ENCODE measurements at regions not wholly inside any gene's neighbourhood (a gene's known extent, or its start where the extent isn't known, plus 50 kb on each side); places are given as distances from the start of the nearest gene placed in this dataset.

- no peak for DNase-seq
Observed at GRCh38 chr5:168234133-168234532, 57.3 kb upstream of the WWC1 start.

- no peak for DNase-seq
Observed at GRCh38 chr5:168238463-168238862, 53.0 kb upstream of the WWC1 start.

GRCh38 chr5:168239325-168239724 lies 52.1 kb upstream of the WWC1 start:
- no peak for DNase-seq

Measured in right hindlimb (tissue), 1 donor.